ENCODE measurements at regions not wholly inside any gene's neighbourhood (a gene's known extent, or its start where the extent isn't known, plus 50 kb on each side); places are given as distances from the start of the nearest gene placed in this dataset.
A peak's percentile ranks its signal among the peaks of the same experiment; 100 is the strongest.
"Not testable (repeated sequence)": the region's sequence is repeated elsewhere in the genome, so short reads cannot be mapped to it uniquely, and the experiment has no call there.

DNA sequence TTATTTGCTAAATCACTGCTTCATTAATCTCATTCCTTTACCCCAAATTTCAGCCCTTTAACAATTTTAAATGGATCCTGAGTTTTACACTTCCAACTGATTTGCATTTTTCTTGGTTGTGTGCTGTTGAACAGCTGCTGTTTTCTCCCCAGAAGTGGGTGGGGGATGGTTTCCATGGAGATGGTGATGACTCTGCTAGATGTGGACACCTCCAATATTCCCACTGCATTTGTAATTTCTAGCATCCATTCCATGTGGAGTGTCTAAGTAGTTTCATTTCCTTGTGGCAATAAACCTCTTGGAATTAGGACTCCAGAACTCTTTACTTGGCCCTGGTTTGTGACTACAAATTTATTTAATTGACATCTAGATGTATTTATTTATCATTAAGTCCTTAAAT lies 330.4 kb downstream of the GBA3 start:
- Mint-ChIP-seq H3K27me3 (ENCODE audit: unreplicated experiment) (peaks cover 2% of the 10 kb centered on the region), H3K4me3 (ENCODE audit: unreplicated experiment) (peak overlapping the region; percentile 73)
- peak; percentile 25 for DNase-seq

DNA sequence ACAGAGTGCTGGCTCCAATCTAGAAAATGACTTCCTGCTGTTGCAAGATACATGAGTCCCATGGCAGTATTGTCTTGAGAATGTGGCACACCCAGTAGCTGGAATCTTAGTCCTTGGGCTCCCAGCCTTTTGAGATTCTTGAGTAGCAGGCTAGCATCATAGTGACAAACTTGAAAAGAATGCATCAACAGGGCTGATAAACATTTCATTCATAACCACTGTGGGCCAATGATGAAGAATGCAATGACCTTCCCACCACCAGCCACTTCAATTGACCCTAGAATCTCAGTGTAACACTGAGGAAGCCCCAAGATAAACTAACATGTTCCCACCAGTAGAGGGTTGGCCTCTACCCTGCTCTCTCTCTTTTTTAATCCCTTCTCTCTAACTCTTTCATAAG lies 329.3 kb downstream of the GBA3 start:
- H3K4me1 Mint-ChIP-seq (ENCODE audit: low read depth, unreplicated experiment): peaks cover 25% of the 10 kb centered on the region
- peaks cover 2% of the 10 kb centered on the region for H3K27me3 Mint-ChIP-seq (ENCODE audit: unreplicated experiment)
- H3K27ac Mint-ChIP-seq (ENCODE audit: unreplicated experiment): peak overlapping the region; percentile 97
- no peaks in the 10 kb centered on the region for H3K36me3 Mint-ChIP-seq (ENCODE audit: unreplicated experiment)
- H3K9me3 Mint-ChIP-seq (ENCODE audit: unreplicated experiment): no peaks in the 10 kb centered on the region
- no peak overlapping the region for H3K4me3 Mint-ChIP-seq (ENCODE audit: unreplicated experiment)
- TF ChIP-seq, protein P1, sequence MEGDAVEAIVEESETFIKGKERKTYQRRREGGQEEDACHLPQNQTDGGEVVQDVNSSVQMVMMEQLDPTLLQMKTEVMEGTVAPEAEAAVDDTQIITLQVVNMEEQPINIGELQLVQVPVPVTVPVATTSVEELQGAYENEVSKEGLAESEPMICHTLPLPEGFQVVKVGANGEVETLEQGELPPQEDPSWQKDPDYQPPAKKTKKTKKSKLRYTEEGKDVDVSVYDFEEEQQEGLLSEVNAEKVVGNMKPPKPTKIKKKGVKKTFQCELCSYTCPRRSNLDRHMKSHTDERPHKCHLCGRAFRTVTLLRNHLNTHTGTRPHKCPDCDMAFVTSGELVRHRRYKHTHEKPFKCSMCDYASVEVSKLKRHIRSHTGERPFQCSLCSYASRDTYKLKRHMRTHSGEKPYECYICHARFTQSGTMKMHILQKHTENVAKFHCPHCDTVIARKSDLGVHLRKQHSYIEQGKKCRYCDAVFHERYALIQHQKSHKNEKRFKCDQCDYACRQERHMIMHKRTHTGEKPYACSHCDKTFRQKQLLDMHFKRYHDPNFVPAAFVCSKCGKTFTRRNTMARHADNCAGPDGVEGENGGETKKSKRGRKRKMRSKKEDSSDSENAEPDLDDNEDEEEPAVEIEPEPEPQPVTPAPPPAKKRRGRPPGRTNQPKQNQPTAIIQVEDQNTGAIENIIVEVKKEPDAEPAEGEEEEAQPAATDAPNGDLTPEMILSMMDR (IDR thresholded peaks at IDR 0.05; ENCODE audit: partially characterized antibody, unreplicated experiment): no peak
- no peak for DNase-seq

More for the DNA sequence above, 330.4 kb downstream of the GBA3 start:
- H3K27ac Mint-ChIP-seq (ENCODE audit: unreplicated experiment): peak overlapping the region; percentile 97
- peaks cover 25% of the 10 kb centered on the region for H3K4me1 Mint-ChIP-seq (ENCODE audit: low read depth, unreplicated experiment)
- no peaks in the 10 kb centered on the region for H3K36me3 Mint-ChIP-seq (ENCODE audit: unreplicated experiment)
- TF ChIP-seq, protein P1 (IDR thresholded peaks at IDR 0.05; ENCODE audit: partially characterized antibody, unreplicated experiment): no peak
- no peaks in the 10 kb centered on the region for H3K9me3 Mint-ChIP-seq (ENCODE audit: unreplicated experiment)

DNA sequence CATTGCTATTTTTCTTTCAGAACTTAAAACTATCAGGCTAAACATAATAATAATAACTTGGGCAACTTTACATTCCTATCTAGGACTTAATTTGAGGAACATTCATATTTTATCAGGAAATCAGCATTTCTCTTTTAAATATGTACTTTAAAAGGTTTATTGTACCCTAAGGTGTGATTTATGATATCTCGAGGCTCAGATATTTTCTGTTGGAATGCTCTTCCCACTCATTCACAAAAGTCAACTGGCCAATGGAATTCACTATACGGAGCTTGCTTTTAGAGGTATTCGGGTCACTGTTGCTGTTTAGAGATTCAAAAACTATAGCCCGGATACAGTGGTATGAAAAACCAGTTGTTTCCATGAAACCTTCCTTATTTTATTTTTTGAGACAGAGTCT lies 328.3 kb downstream of the GBA3 start:
- H3K27me3 Mint-ChIP-seq (ENCODE audit: unreplicated experiment): peaks cover 2% of the 10 kb centered on the region
- TF ChIP-seq, protein P1 (IDR thresholded peaks at IDR 0.05; ENCODE audit: partially characterized antibody, unreplicated experiment): no peak
- H3K27ac Mint-ChIP-seq (ENCODE audit: unreplicated experiment): peak overlapping the region; percentile 59
- no peak overlapping the region for H3K4me3 Mint-ChIP-seq (ENCODE audit: unreplicated experiment)
- DNase-seq: no peak
- H3K36me3 Mint-ChIP-seq (ENCODE audit: unreplicated experiment): no peaks in the 10 kb centered on the region
- H3K9me3 Mint-ChIP-seq (ENCODE audit: unreplicated experiment): no peaks in the 10 kb centered on the region
- peaks cover 25% of the 10 kb centered on the region for H3K4me1 Mint-ChIP-seq (ENCODE audit: low read depth, unreplicated experiment)

DNA sequence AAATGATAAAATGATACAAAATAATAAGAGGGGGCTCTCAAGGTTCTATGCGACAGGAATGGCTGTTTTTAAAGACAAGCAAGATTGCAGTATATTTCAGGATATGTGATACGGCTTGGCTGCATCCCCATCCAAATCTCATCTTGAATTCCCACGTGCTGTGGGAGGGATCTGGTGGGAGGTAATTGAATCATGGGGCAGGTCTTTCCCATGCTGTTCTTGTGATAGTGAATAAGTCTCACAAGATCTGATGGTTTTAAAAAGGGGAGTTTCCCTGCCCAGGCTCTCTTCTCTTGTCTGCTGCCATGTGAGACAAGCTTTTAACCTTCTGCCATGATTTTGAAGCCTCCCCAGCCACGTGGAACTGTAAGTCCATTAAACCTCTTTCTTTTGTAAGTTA lies 327.7 kb downstream of the GBA3 start:
- peak overlapping the region; percentile 59 for H3K27ac Mint-ChIP-seq (ENCODE audit: unreplicated experiment)
- H3K4me1 Mint-ChIP-seq (ENCODE audit: low read depth, unreplicated experiment): peaks cover 25% of the 10 kb centered on the region
- not testable (repeated sequence) for H3K9me3 Mint-ChIP-seq (ENCODE audit: unreplicated experiment); H3K27me3 Mint-ChIP-seq (ENCODE audit: unreplicated experiment); H3K4me3 Mint-ChIP-seq (ENCODE audit: unreplicated experiment); H3K36me3 Mint-ChIP-seq (ENCODE audit: unreplicated experiment); DNase-seq

DNA sequence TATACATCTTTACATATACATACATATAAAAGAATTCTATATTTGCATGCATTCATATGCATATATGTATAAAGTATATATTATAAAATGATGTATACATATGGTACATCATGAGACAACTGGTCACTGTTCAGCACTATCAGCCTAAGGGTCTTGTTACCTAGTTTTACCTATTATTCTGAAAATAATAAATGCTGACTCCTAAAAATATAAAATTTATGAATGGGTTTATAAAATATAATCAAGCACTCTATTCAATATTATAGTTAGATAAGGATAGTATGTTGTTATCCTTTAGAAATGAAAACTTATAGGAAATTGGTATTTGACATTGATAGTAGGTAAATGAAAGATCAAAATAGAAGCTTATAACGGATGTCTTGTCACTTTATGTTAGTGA lies 324.2 kb downstream of the GBA3 start:
- no peak for DNase-seq
- H3K9me3 Mint-ChIP-seq (ENCODE audit: unreplicated experiment): no peaks in the 10 kb centered on the region
- no peaks in the 10 kb centered on the region for H3K36me3 Mint-ChIP-seq (ENCODE audit: unreplicated experiment)
- H3K27ac Mint-ChIP-seq (ENCODE audit: unreplicated experiment): no peak overlapping the region
- peaks cover 2% of the 10 kb centered on the region for H3K27me3 Mint-ChIP-seq (ENCODE audit: unreplicated experiment)
- H3K4me1 Mint-ChIP-seq (ENCODE audit: low read depth, unreplicated experiment): peaks cover 8% of the 10 kb centered on the region
- no peak overlapping the region for H3K4me3 Mint-ChIP-seq (ENCODE audit: unreplicated experiment)
- TF ChIP-seq, protein P1 (IDR thresholded peaks at IDR 0.05; ENCODE audit: partially characterized antibody, unreplicated experiment): no peak

DNA sequence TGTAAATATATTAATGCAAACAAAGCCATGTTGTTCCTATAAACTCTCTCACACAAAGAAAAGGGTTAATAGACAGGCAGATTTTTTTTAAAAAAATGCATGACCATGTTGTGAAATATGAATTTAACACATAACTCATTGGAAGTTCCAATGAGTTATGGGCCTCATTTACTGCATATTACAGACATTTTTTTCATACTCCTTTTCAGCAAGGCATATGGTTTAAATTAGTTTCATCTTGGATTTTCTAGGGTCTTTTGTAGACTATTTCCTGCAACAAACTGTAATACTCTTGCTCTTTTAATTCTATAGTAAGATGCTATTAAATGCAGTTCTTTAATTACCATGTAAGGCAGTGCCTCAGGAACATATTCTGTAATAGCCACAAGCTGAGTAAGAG lies 323.1 kb downstream of the GBA3 start:
- Mint-ChIP-seq H3K4me1 (ENCODE audit: low read depth, unreplicated experiment) (peaks cover 5% of the 10 kb centered on the region), H3K9me3 (ENCODE audit: unreplicated experiment) (no peaks in the 10 kb centered on the region), H3K4me3 (ENCODE audit: unreplicated experiment) (no peak overlapping the region), H3K27ac (ENCODE audit: unreplicated experiment) (no peak overlapping the region), H3K27me3 (ENCODE audit: unreplicated experiment) (no peaks in the 10 kb centered on the region), H3K36me3 (ENCODE audit: unreplicated experiment) (no peaks in the 10 kb centered on the region)
- TF ChIP-seq, protein P1 (IDR thresholded peaks at IDR 0.05; ENCODE audit: partially characterized antibody, unreplicated experiment): no peak
- no peak for DNase-seq
